Endodermal cell (in vitro differentiated cells): ENCODE measurements at regions not wholly inside any gene's neighbourhood (a gene's known extent, or its start where the extent isn't known, plus 50 kb on each side); places are given as distances from the start of the nearest gene placed in this dataset.

Source experiments
- DNase-seq: peaks from one replicate; pipeline ENCODE4 v3.0.0-alpha.2; 2017
- H3K27ac ChIP-seq: 2 replicates; pipeline ENCODE4 v1.5.1; 2013; ENCODE audit warnings: mild to moderate bottlenecking, low read depth, low read length, moderate library complexity
- H3K27me3 ChIP-seq: 2 replicates; pipeline ENCODE4 v1.6.1; 2013; ENCODE audit warnings: mild to moderate bottlenecking, low read length, moderate library complexity; ENCODE audit not compliant: insufficient read depth, control insufficient read depth, poor library complexity, severe bottlenecking
- H3K36me3 ChIP-seq: 2 replicates; pipeline ENCODE4 v1.7.0; 2013; ENCODE audit warnings: mild to moderate bottlenecking, low read length, moderate library complexity; ENCODE audit not compliant: control insufficient read depth, insufficient read depth
- H3K4me1 ChIP-seq: one replicate; pipeline ENCODE4 v1.7.0; 2013; ENCODE audit warnings: low read length; ENCODE audit not compliant: control insufficient read depth, insufficient read depth
- H3K4me3 ChIP-seq: 2 replicates; pipeline ENCODE4 v1.5.1; 2013; ENCODE audit warnings: mild to moderate bottlenecking, low read length, moderate library complexity
- H3K9ac ChIP-seq: 2 replicates; pipeline ENCODE4 v1.6.1; 2013; ENCODE audit warnings: mild to moderate bottlenecking, low read length, moderate library complexity; ENCODE audit not compliant: poor library complexity, severe bottlenecking; ENCODE audit errors: extremely low read depth
- H3K9me3 ChIP-seq: 2 replicates; pipeline ENCODE4 v1.6.1; 2013; ENCODE audit warnings: mild to moderate bottlenecking, low read length, moderate library complexity; ENCODE audit not compliant: control insufficient read depth
- H3K27ac Mint-ChIP-seq: 2 replicates; pipeline ENCODE4 v1.8.0; 2020; ENCODE audit warnings: mixed read lengths
- H3K27me3 Mint-ChIP-seq: 2 replicates; pipeline ENCODE4 v1.8.0; 2021; ENCODE audit warnings: mild to moderate bottlenecking, mixed read lengths; ENCODE audit not compliant: insufficient read depth
- H3K36me3 Mint-ChIP-seq: 2 replicates; pipeline ENCODE4 v1.8.0; 2020; ENCODE audit warnings: low read depth, mixed read lengths
- H3K4me1 Mint-ChIP-seq: 2 replicates; pipeline ENCODE4 v1.8.0; 2020; ENCODE audit warnings: mixed read lengths
- H3K4me3 Mint-ChIP-seq: 2 replicates; pipeline ENCODE4 v1.8.0; 2020; ENCODE audit warnings: mild to moderate bottlenecking, moderate library complexity, mixed read lengths
- H3K9me3 Mint-ChIP-seq: 2 replicates; pipeline ENCODE4 v1.8.0; 2020; ENCODE audit warnings: mild to moderate bottlenecking, mixed read lengths
- WGBS, 2 experiments: methylation state at CpG; one replicate each; pipeline versions ENCODE4 v1.1.5 to v1.1.7; 2013; ENCODE audit warnings: missing lambda C conversion rate in 2 of 2, mixed read lengths in 1 of 2; ENCODE audit not compliant: insufficient coverage in 1 of 2, insufficient read length in 1 of 2; 5-methylcytosine and 5-hydroxymethylcytosine counted together
- TF ChIP-seq, protein P1 (sequence below): fragments of 200-600 bp; sonication (generic); conservative IDR thresholded peaks from 2 replicates; pipeline ENCODE4 v1.5.0; 2021; ENCODE audit warnings: antibody characterized with exemption, mild to moderate bottlenecking

DNA sequence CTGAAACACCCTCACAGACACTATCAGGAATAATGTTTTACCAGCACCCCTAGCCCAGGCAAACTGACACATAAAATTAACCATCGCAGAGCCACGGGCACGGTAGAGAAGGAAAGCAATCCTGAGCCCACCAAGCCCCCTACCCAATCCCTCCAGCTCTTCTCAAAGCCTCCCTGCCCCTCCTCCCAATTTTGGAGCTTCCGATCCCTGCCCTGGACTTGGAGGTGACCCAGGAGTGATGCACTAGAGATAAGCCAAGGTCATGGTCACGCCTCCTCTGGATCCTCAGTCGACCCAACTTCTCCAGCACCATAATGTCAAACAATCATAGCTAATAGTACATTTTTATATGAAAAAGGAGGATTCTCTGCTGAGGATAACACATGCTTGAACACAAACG is 188.7 kb upstream of the NSMCE3 start:
- H3K4me1 Mint-ChIP-seq: no peaks in the 10 kb centered on the region
- H3K36me3 ChIP-seq: no peaks in the 10 kb centered on the region
- no peak overlapping the region for H3K4me3 ChIP-seq
- H3K9ac ChIP-seq: no peak overlapping the region
- TF ChIP-seq, protein P1, sequence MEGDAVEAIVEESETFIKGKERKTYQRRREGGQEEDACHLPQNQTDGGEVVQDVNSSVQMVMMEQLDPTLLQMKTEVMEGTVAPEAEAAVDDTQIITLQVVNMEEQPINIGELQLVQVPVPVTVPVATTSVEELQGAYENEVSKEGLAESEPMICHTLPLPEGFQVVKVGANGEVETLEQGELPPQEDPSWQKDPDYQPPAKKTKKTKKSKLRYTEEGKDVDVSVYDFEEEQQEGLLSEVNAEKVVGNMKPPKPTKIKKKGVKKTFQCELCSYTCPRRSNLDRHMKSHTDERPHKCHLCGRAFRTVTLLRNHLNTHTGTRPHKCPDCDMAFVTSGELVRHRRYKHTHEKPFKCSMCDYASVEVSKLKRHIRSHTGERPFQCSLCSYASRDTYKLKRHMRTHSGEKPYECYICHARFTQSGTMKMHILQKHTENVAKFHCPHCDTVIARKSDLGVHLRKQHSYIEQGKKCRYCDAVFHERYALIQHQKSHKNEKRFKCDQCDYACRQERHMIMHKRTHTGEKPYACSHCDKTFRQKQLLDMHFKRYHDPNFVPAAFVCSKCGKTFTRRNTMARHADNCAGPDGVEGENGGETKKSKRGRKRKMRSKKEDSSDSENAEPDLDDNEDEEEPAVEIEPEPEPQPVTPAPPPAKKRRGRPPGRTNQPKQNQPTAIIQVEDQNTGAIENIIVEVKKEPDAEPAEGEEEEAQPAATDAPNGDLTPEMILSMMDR: no peak
- no peaks in the 10 kb centered on the region for H3K9me3 Mint-ChIP-seq
- H3K4me1 ChIP-seq: no peaks in the 10 kb centered on the region
- no peaks in the 10 kb centered on the region for H3K9me3 ChIP-seq
- no peak overlapping the region for H3K27ac Mint-ChIP-seq
- H3K4me3 Mint-ChIP-seq: no peak overlapping the region
- no peaks in the 10 kb centered on the region for H3K36me3 Mint-ChIP-seq
- no peak for DNase-seq
- H3K27me3 ChIP-seq: no peaks in the 10 kb centered on the region
- WGBS, 2 experiments: 71 to 82% methylated on average over 2 to 7 of the region's 7 CpGs
- H3K27ac ChIP-seq: no peak overlapping the region
- no peaks in the 10 kb centered on the region for H3K27me3 Mint-ChIP-seq

DNA sequence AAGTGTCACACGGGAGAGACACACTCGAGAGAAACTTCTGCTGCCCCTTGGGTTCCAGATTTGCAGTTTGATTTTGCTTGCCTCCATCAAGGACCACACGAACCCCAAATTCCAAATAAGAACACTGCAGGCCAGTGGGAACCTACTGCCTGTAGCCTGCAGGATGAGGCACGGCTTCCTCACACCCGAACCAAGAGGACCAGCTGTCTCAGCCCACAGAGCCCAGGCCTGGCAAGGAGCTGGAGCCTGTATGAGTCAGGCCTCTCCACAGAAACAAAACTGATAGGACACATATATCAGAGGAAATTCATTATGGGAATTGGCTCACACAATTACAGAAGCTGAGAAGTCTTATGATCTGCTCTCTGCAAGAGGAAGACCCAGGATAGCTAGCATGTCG is 188.1 kb upstream of the NSMCE3 start:
- H3K9me3 Mint-ChIP-seq: no peaks in the 10 kb centered on the region
- H3K4me3 ChIP-seq: no peak overlapping the region
- no peak overlapping the region for H3K4me3 Mint-ChIP-seq
- no peak for DNase-seq
- no peak overlapping the region for H3K27ac Mint-ChIP-seq
- H3K4me1 Mint-ChIP-seq: peaks cover 3% of the 10 kb centered on the region
- no peaks in the 10 kb centered on the region for H3K27me3 Mint-ChIP-seq
- no peaks in the 10 kb centered on the region for H3K36me3 ChIP-seq
- TF ChIP-seq, protein P1: no peak
- H3K9me3 ChIP-seq: no peaks in the 10 kb centered on the region
- H3K9ac ChIP-seq: no peak overlapping the region
- H3K4me1 ChIP-seq: no peaks in the 10 kb centered on the region
- no peak overlapping the region for H3K27ac ChIP-seq
- no peaks in the 10 kb centered on the region for H3K27me3 ChIP-seq
- WGBS, 2 experiments: 87 to 97% methylated on average over 5 to 6 of the region's 6 CpGs
- H3K36me3 Mint-ChIP-seq: no peaks in the 10 kb centered on the region

DNA sequence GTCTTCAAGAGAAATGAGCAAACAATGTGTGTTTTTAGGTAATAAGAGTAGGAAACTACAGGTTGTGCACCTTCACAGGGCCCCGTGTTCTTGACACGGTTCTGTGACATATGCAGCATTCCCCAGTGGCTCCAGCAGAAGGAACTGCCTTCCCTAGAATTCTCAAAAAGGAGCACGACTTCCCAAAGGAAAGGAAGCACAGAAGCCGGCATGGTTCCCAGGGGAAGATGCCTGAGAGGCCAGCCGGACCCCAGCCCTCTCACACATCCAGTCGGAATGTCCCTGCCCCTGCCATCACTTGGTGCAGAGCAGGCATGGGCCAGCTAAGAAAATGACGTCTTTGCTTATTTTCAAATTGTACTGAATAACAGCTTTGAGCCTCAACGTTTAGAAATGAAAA is 187.3 kb upstream of the NSMCE3 start:
- no peak for DNase-seq
- no peaks in the 10 kb centered on the region for H3K36me3 Mint-ChIP-seq
- Histone ChIP-seq H3K27me3 (no peaks in the 10 kb centered on the region), H3K9me3 (no peaks in the 10 kb centered on the region), H3K36me3 (no peaks in the 10 kb centered on the region), H3K9ac (no peak overlapping the region), H3K27ac (no peak overlapping the region), H3K4me1 (no peaks in the 10 kb centered on the region), H3K4me3 (no peak overlapping the region)
- H3K4me1 Mint-ChIP-seq: peaks cover 6% of the 10 kb centered on the region
- WGBS, 2 experiments: 93 to 94% methylated on average over 7 to 8 of the region's 8 CpGs
- H3K9me3 Mint-ChIP-seq: no peaks in the 10 kb centered on the region
- no peak overlapping the region for H3K27ac Mint-ChIP-seq
- no peak overlapping the region for H3K4me3 Mint-ChIP-seq
- TF ChIP-seq, protein P1: no peak
- H3K27me3 Mint-ChIP-seq: no peaks in the 10 kb centered on the region
